Astrocyte (in vitro differentiated cells and primary cell): ENCODE measurements at regions not wholly inside any gene's neighbourhood (a gene's known extent, or its start where the extent isn't known, plus 50 kb on each side); places are given as distances from the start of the nearest gene placed in this dataset.

ENCODE experiments used
- EZH2 ChIP-seq: IDR thresholded peaks from 2 replicates; pipeline ENCODE4 v1.6.1; 2012; ENCODE audit warnings: mild to moderate bottlenecking, low read length, inconsistent platforms; ENCODE audit not compliant: insufficient read depth
- TF ChIP-seq, protein P1 (sequence below): IDR thresholded peaks from 2 replicates; pipeline ENCODE4 v1.5.1; 2011; ENCODE audit warnings: low read depth, mild to moderate bottlenecking, inconsistent platforms, low read length, moderate library complexity; ENCODE audit not compliant: insufficient read depth

DNA sequence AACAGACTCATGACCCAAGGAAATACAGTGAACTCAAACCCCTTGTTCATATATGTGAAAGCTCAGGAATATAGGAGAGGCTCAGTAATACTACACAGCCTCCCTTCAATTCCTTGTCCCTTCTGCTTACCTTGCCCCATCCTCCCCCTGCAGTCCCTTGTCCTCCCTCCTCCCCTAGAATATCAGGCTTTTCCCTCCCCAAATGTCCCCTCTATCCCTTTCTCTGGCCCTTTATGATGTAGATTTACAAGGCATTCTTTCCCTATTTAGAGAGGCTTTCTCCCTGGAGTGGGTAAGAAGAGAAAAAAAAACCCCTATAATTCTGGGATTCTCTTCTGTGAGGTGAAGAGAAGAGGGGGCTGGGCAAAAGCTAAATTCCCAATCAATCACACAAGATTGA, 64.9 kb upstream of the KBTBD8 start:
- TF ChIP-seq, protein P1, sequence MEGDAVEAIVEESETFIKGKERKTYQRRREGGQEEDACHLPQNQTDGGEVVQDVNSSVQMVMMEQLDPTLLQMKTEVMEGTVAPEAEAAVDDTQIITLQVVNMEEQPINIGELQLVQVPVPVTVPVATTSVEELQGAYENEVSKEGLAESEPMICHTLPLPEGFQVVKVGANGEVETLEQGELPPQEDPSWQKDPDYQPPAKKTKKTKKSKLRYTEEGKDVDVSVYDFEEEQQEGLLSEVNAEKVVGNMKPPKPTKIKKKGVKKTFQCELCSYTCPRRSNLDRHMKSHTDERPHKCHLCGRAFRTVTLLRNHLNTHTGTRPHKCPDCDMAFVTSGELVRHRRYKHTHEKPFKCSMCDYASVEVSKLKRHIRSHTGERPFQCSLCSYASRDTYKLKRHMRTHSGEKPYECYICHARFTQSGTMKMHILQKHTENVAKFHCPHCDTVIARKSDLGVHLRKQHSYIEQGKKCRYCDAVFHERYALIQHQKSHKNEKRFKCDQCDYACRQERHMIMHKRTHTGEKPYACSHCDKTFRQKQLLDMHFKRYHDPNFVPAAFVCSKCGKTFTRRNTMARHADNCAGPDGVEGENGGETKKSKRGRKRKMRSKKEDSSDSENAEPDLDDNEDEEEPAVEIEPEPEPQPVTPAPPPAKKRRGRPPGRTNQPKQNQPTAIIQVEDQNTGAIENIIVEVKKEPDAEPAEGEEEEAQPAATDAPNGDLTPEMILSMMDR = no peak
- no peak for TF ChIP-seq EZH2
